Stimulated activated CD8-positive, alpha-beta memory T cell treated with anti-CD3 and anti-CD28 coated beads, Interleukin-4, amount 100 ng/mL, for 4 hours (primary cell): ENCODE measurements at regions not wholly inside any gene's neighbourhood (a gene's known extent, or its start where the extent isn't known, plus 50 kb on each side); places are given as distances from the start of the nearest gene placed in this dataset.

ENCODE experiments used
- DNase-seq, 2 donors: peaks; one replicate each; pipeline ENCODE4 v3.0.0-alpha.2; 2020; ENCODE audit warnings: low read depth in 2 of 2, low spot score in 1 of 2

DNA sequence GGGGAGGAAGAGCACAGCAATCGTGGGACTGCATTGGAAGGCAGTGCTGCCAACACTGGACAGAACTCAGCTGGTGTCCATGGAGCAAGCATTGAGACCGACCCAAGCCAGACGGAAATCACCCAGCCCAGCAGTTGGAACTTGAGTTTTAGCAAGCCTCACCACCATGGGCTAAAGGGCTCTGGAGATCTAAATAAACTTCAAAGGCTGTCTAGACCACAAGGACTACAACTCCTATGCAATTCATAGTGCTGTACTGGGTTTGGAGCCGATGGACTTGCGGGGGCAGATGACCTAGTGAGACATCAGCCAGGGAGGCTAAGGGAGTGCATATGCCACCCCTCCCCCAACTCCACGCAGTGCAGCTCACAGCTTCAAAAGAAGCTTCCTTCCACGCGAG lies 243.6 kb upstream of the SLC39A10 start:
- DNase-seq = no peak

DNA sequence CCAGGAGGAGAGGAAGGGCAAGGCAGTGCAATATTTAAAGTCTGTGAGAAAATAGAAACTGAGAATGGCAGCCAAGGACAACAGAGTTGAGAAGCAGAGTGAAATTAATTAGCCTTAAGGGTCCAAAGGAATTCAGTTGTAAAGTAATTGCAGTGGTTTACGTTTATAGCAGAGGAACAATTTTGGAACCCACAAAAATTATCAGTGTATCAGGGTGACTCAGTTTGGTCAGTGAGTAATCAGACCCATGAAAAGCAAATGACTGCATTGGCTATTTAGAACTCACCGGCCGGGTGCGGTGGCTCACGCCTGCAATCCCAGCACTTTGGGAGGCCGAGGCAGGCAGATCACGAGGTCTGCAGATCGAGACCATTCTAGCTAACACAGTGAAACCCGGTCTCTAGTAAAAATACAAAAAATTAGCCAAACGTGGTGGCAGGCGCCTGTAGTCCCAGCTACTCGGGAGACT lies 245.8 kb upstream of the SLC39A10 start:
- no peak for DNase-seq

- no peak for DNase-seq
These were observed 246.9 kb upstream of the SLC39A10 start for GRCh38 chr2:195410074-195410671.

GRCh38 chr2:195408811-195409210 lies 248.2 kb upstream of the SLC39A10 start:
- DNase-seq = no peak

GRCh38 chr2:195408196-195408595 lies 248.8 kb upstream of the SLC39A10 start:
- no peak for DNase-seq

DNA sequence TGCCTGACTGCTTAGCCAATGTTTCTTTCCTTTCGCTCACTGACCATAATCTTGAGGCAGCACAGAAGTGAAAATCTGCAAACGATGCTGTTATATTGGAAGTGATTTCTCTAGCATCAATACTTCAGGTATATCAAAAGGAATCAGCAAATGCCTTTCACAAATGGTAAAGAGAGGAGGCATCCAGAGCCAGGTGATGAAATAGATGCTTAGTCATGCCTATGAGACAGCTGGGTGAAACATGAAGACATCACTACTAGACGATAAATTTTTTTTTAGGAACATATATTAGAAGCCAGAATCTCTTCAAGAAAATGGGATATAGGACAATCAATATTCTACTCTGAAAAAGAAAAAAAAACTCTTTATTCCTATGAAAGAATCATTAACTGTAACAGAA lies 249.2 kb upstream of the SLC39A10 start:
- DNase-seq = no peak

- DNase-seq = no peak
These were observed 250.0 kb upstream of the SLC39A10 start for GRCh38 chr2:195406886-195407603.

GRCh38 chr2:195404651-195405050 lies 252.4 kb upstream of the SLC39A10 start:
- no peak for DNase-seq

DNA sequence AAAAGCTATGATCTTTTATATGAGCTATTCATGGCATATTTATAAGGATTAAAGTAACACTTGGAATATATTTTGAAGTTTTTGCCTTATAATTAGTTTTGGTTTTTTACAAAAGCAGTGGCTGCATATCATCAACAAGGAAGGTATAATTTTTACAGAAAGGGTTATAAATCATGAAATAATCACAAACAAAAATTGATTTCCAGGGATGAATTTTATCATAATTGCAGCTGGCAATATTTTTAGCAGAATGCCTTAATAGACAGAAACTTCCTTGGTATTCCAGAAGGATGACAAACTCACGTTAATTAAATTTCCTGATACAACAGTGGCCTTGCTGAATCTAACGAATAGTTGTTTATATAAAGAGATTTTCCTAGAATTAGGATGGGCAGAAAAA lies 260.5 kb upstream of the SLC39A10 start:
- DNase-seq = no peak

DNA sequence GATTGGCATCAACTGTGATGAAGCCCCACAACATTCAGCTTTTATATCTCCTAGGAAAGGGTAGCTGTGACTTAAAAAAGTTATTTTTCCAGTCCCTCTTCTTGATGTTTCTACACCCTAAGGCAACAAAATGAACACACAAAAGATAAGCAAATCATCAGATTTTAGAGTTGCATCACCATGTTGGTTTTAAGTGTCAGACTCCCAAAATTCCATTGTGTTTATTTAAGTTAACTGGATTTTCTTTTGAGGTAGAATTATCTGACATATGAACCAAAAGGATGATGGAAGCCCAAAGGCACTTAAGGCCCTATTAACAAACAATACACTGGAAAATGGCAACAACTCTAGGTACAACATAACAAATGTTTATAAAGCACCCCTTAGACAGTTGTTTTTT lies 261.7 kb upstream of the SLC39A10 start:
- no peak for DNase-seq

- DNase-seq = no peak
These were observed 264.3 kb upstream of the SLC39A10 start for GRCh38 chr2:195392446-195393336.

DNA sequence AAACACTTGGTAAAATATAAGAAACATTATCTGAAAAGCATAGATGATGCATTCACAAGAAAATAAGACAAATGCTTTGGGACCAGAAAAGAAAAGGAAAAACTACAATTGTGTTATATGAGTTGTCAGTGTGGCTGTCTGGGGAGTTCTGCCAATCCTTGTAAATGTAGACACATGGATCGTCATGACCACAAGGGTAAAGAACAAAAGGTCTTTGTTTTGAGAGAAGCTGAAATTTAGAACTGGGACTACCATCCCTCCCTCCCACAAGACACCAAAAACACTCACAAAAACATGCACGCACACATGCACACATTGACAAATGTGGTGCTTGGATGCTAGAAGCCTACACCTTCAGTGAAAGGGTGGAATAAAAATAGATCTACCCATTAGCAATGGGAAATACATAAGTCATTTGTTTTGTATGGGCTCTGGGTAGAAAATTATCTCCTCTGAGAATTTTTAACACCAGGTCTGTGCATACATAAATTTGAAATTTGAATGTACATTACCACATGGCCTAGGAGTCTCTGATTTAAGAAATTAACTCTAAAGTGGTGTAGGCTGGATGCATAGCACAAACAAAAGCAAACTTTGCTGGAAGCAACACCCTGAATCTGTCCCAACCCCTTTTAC lies 266.2 kb upstream of the SLC39A10 start:
- no peak for DNase-seq

DNA sequence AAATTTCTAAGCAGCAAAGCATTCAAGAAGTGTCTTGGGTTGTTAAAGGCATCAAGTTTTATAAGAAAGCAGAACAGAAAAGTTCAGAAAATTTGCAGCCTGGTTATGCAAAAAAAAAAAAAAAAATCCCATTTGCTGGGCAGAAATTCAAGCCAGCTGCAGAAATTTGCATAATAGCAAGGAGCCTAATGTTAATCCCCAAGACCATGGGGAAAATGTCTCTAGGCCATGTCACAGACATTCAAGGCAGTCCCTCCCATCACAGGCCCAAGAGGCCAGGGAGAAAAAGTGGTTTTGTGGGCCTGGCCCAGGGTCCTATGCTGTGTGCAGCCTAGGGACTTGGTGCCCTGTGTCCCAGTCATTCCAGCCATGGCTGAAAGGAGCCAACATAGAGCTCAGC lies 269.0 kb upstream of the SLC39A10 start:
- no peak for DNase-seq

GRCh38 chr2:195382186-195382585 lies 274.8 kb upstream of the SLC39A10 start:
- DNase-seq = no peak

- DNase-seq = no peak
These were observed 286.7 kb upstream of the SLC39A10 start for GRCh38 chr2:195370167-195370943.

GRCh38 chr2:195369218-195369587 lies 287.8 kb upstream of the SLC39A10 start:
- no peak for DNase-seq

DNA sequence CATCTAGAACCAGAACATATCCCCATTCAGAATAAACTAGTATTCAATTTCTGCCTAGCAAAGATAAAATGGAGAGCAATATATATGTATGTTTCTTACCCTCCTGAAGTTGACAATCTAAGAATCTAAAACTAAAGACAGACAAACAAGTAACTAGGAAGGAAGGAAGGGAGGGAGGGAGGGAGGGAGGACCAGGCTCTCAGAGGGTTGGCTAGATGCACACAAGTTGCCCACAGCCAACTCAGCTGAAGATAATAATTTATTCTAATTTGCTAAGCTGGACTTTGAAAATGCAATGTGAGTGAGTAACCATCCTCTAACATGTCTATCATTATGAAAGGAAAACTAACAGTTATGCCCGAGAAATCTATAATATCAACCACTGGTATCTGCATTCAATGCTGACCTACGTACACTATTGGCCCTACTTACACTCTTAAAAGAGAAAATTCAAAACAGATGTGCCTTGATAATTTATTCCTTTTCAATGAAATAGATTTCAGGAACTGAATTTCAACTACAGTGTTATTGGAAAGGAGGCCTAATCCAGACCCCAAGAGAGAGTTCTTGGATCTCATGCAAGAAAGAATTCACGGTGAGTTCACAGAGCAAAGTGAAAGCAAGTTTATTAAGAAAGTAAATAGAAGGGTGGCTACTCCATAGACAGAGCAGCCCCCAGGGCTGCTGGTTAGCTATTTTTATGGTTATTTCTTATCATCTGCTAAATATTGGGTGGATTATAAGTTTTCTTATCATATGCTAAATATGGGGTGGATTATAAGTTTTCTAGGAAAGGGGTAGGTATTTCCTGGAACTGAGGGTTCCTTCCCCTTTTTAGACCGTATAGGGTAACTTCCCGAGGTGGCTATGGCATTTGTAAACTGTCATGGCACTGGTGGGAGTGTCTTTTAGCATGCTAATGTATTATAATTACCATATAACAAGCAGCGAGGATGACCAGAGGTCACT lies 288.5 kb upstream of the SLC39A10 start:
- no peak for DNase-seq

GRCh38 chr2:195367809-195368208 lies 289.2 kb upstream of the SLC39A10 start:
- DNase-seq = no peak
